IMR-90 (cell line): ENCODE measurements at regions not wholly inside any gene's neighbourhood (a gene's known extent, or its start where the extent isn't known, plus 50 kb on each side); places are given as distances from the start of the nearest gene placed in this dataset.

Source experiments
- ATAC-seq: fragments of 200-7000 bp; cut with Tn5 transposase; 2 replicates; pipeline ENCODE4 v1.9.1; 2020; ENCODE audit warnings: low read depth, mild to moderate bottlenecking, moderate library complexity
- BruUV-seq: library from RNA; stranded (reverse); fragments of 400-500 nt; replicated peaks from 2 replicates; lab custom pipeline; 2021; lab: Mats Ljungman, UMichigan
- CTCF ChIA-PET: fragments of 300-600 bp; formaldehyde crosslinking; extraction: SDS; loops from one replicate; lab custom pipeline; 2021; ENCODE audit warnings: antibody characterized with exemption; lab: Yijun Ruan, JAX
- POLR2A ChIA-PET: fragments of 300-600 bp; sonication (Branson Sonifier 250); formaldehyde crosslinking; loops from one replicate; lab custom pipeline; 2022; ENCODE audit warnings: antibody characterized with exemption; ENCODE audit not compliant: unreplicated experiment; lab: Charles Lee
- DNase-seq: peaks from one replicate; pipeline ENCODE4 v3.0.0; 2013
- H2AFZ ChIP-seq: replicated peaks from 2 replicates; pipeline ENCODE3; 2013; ENCODE audit warnings: low read length, mild to moderate bottlenecking; ENCODE audit not compliant: poor library complexity
- H2AK5ac ChIP-seq: 2 replicates; pipeline ENCODE4 v1.6.1; 2013; ENCODE audit warnings: low read depth, low read length, inconsistent platforms
- H2AK9ac ChIP-seq: replicated peaks from 2 replicates; pipeline ENCODE3; 2013; ENCODE audit warnings: mild to moderate bottlenecking, low read depth, low read length, moderate library complexity; ENCODE audit not compliant: poor library complexity
- H2BK120ac ChIP-seq: 2 replicates; pipeline ENCODE4 v1.6.1; 2013; ENCODE audit warnings: low read depth, low read length, inconsistent platforms
- H2BK15ac ChIP-seq: 3 replicates; pipeline ENCODE4 v1.6.1; 2013; ENCODE audit warnings: low read depth, low read length, inconsistent platforms
- H2BK20ac ChIP-seq: 2 replicates; pipeline ENCODE4 v1.6.1; 2013; ENCODE audit warnings: low read depth, mild to moderate bottlenecking, inconsistent platforms, low read length, moderate library complexity
- H2BK5ac ChIP-seq: 2 replicates; pipeline ENCODE4 v1.6.1; 2013; ENCODE audit warnings: mild to moderate bottlenecking, low read depth, low read length, inconsistent platforms; ENCODE audit not compliant: poor library complexity, severe bottlenecking
- H3K14ac ChIP-seq: replicated peaks from 2 replicates; pipeline ENCODE4 v1.6.1; 2013; ENCODE audit warnings: low read depth, low read length, inconsistent platforms
- H3K18ac ChIP-seq: 2 replicates; pipeline ENCODE4 v1.6.1; 2013; ENCODE audit warnings: low read depth, low read length, control low read depth
- H3K23ac ChIP-seq: 2 replicates; pipeline ENCODE4 v1.6.1; 2013; ENCODE audit warnings: low read depth, low read length, inconsistent platforms
- H3K27ac ChIP-seq: 2 replicates; pipeline ENCODE4 v1.5.1; 2013; ENCODE audit warnings: mild to moderate bottlenecking, control low read depth, low read length; ENCODE audit not compliant: insufficient read depth
- H3K27me3 ChIP-seq: 2 replicates; pipeline ENCODE4 v1.6.1; 2013; ENCODE audit warnings: low read length; ENCODE audit not compliant: control insufficient read depth, insufficient read depth
- H3K36me3 ChIP-seq: 2 replicates; pipeline ENCODE4 v1.6.1; 2013; ENCODE audit warnings: low read length, mixed read lengths; ENCODE audit not compliant: control insufficient read depth, insufficient read depth
- H3K4ac ChIP-seq: 2 replicates; pipeline ENCODE4 v1.6.1; 2013; ENCODE audit warnings: low read depth, low read length, inconsistent platforms
- H3K4me1 ChIP-seq: 2 replicates; pipeline ENCODE4 v1.6.1; 2013; ENCODE audit warnings: low read length, mixed read lengths; ENCODE audit not compliant: control insufficient read depth, insufficient read depth
- H3K4me2 ChIP-seq: 2 replicates; pipeline ENCODE4 v1.6.1; 2013; ENCODE audit warnings: low read depth, mild to moderate bottlenecking, control low read depth, low read length, moderate library complexity
- H3K4me3 ChIP-seq: 2 replicates; pipeline ENCODE4 v1.5.1; 2013; ENCODE audit warnings: low read depth, mild to moderate bottlenecking, control low read depth, low read length, moderate library complexity; ENCODE audit not compliant: insufficient read depth
- H3K56ac ChIP-seq: 2 replicates; pipeline ENCODE4 v1.6.1; 2013; ENCODE audit warnings: low read length, inconsistent platforms; ENCODE audit not compliant: insufficient read depth; ENCODE audit errors: extremely low read depth
- H3K79me1 ChIP-seq, 2 experiments: 2 replicates each; pipeline ENCODE4 v1.6.1; 2013; ENCODE audit warnings: low read length in 2 of 2, inconsistent platforms in 1 of 2, low read depth in 1 of 2
- H3K9ac ChIP-seq: 2 replicates; pipeline ENCODE4 v1.6.1; 2013; ENCODE audit warnings: low read depth, low read length, control low read depth
- H3K9me1 ChIP-seq: 2 replicates; pipeline ENCODE4 v1.6.1; 2013; ENCODE audit warnings: low read length, inconsistent platforms; ENCODE audit not compliant: insufficient read depth
- H3K9me3 ChIP-seq: 2 replicates; pipeline ENCODE4 v1.6.1; 2013; ENCODE audit warnings: low read length; ENCODE audit not compliant: control insufficient read depth, insufficient read depth
- H4K20me1 ChIP-seq: 2 replicates; pipeline ENCODE4 v1.6.1; 2013; ENCODE audit warnings: low read length, inconsistent platforms; ENCODE audit not compliant: insufficient read depth
- H4K5ac ChIP-seq: 2 replicates; pipeline ENCODE4 v1.6.1; 2013; ENCODE audit warnings: mild to moderate bottlenecking, low read depth, low read length, control low read depth
- H4K8ac ChIP-seq, 2 experiments: 2 replicates each; pipeline ENCODE4 v1.6.1; 2013; ENCODE audit warnings: low read depth in 2 of 2, low read length in 2 of 2, control low read depth in 1 of 2, inconsistent platforms in 1 of 2
- H4K91ac ChIP-seq: 2 replicates; pipeline ENCODE4 v1.6.1; 2013; ENCODE audit warnings: low read depth, low read length, inconsistent platforms; ENCODE audit not compliant: insufficient read depth
- CEBPB ChIP-seq: IDR thresholded peaks from 2 replicates; pipeline ENCODE4 v1.6.1; 2012; ENCODE audit warnings: low read depth, low read length, improper control_type of control experiment
- FOS ChIP-seq: fragments of 150-350 bp; IDR thresholded peaks from 2 replicates; pipeline ENCODE4 v1.6.1; 2016; ENCODE audit warnings: low read depth, low read length
- MAFK ChIP-seq: IDR thresholded peaks from 2 replicates; pipeline ENCODE4 v1.6.1; 2012; ENCODE audit warnings: low read depth, low read length, improper control_type of control experiment
- POLR2A ChIP-seq: IDR thresholded peaks from 2 replicates; pipeline ENCODE4 v1.6.1; 2012; ENCODE audit warnings: mild to moderate bottlenecking, low read depth, low read length
- RAD21 ChIP-seq: IDR thresholded peaks from 2 replicates; pipeline ENCODE4 v1.6.1; 2012; ENCODE audit warnings: low read length, improper control_type of control experiment
- RCOR1 ChIP-seq: IDR thresholded peaks from 2 replicates; pipeline ENCODE4 v1.6.1; 2012; ENCODE audit warnings: mild to moderate bottlenecking, low read length, improper control_type of control experiment; ENCODE audit not compliant: insufficient replicate concordance
- WGBS, 2 experiments: methylation state at CpG; one replicate each; pipeline versions ENCODE4 v1.1.5 to v1.1.7; 2013; ENCODE audit warnings: missing lambda C conversion rate in 2 of 2; ENCODE audit not compliant: insufficient read length in 1 of 2; ENCODE audit errors: extremely low coverage in 2 of 2; 5-methylcytosine and 5-hydroxymethylcytosine counted together
- dilution Hi-C: fragments of 300-500 bp; cut with HindIII; formaldehyde crosslinking; loops from one replicate; pipeline ENCODE4 v1.14.3; 2018; ENCODE audit warnings: low sequenced_read_pairs; ENCODE audit not compliant: unreplicated experiment
- in situ Hi-C: fragments of 300-500 bp; cut with MboI; formaldehyde crosslinking; loops from 3 replicates; pipeline ENCODE4 v1.14.3; 2019; ENCODE audit warnings: low sequenced_read_pairs, inconsistent platforms, mixed read lengths
- intact Hi-C: fragments of 100-400 bp; cut with micrococcal nuclease; formaldehyde crosslinking; loops from 2 replicates; pipeline ENCODE4 v1.10.0; 2022
- TF ChIP-seq, protein P1 (sequence below): fragments of 150-350 bp; IDR thresholded peaks from 2 replicates; pipeline ENCODE4 v1.6.1; 2016; ENCODE audit warnings: low read depth, mild to moderate bottlenecking, low read length, moderate library complexity, borderline replicate concordance

DNA sequence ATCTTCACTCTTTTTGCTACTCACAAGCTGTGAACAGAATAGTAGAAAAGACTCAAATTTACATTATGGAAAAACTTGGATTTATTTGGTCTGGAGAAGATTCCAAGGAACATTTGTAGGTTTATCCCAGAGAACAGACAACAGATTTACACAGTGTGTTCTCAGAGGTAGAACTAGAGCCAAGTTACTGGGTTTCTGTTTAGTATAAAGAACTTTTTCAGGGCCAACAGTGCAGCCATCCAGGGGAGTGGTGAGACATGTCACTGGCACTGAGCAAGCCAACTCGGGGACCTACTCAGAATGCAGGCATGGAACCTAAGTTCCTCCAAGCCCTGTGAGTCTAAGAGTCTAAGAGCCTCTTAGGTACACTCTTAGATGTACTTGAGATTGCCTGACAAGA lies 142.6 kb downstream of the OMA1 start:
- Histone ChIP-seq H3K56ac (no peak overlapping the region), H3K9me1 (peaks cover 6% of the 10 kb centered on the region; the same call in 1 of the 2 replicates), H3K4me1 (peaks cover 2% of the 10 kb centered on the region), H2BK120ac (no peak overlapping the region), H3K4ac (no peak overlapping the region), H3K36me3 (no peaks in the 10 kb centered on the region), H3K27me3 (no peaks in the 10 kb centered on the region; the same call in none of the 2 replicates), H3K4me2 (no peak overlapping the region), H2AK5ac (no peak overlapping the region), H3K27ac (no peak overlapping the region), H2AFZ (no peak overlapping the region), H4K8ac (no peak overlapping the region), H2BK5ac (no peak overlapping the region), H4K91ac (no peak overlapping the region), H3K23ac (no peak overlapping the region), H3K18ac (no peak overlapping the region), H3K4me3 (no peak overlapping the region), H3K79me1 (no peaks in the 10 kb centered on the region), H3K9me3 (no peaks in the 10 kb centered on the region), H3K9ac (no peak overlapping the region), H2BK20ac (no peak overlapping the region), H3K14ac (no peak overlapping the region), H4K20me1 (no peaks in the 10 kb centered on the region), H2BK15ac (no peak overlapping the region), H4K5ac (no peak overlapping the region), H2AK9ac (no peak overlapping the region)
- ChIA-PET POLR2A (no interaction called here), CTCF (no interaction called here)
- intact Hi-C loops (no loop called here), dilution Hi-C loops (no loop called here), in situ Hi-C loops (no loop called here)
- 80% methylated on average over 1 of the region's 1 CpG; no CpG with 5 or more reads in 1 of the 2 experiments for WGBS, 2 experiments
- no peak for ATAC-seq
- BruUV-seq: no TSS peak
- TF ChIP-seq MAFK (no peak), RAD21 (no peak), FOS (no peak), CEBPB (no peak), RCOR1 (no peak), POLR2A (no peak)
- TF ChIP-seq, protein P1, sequence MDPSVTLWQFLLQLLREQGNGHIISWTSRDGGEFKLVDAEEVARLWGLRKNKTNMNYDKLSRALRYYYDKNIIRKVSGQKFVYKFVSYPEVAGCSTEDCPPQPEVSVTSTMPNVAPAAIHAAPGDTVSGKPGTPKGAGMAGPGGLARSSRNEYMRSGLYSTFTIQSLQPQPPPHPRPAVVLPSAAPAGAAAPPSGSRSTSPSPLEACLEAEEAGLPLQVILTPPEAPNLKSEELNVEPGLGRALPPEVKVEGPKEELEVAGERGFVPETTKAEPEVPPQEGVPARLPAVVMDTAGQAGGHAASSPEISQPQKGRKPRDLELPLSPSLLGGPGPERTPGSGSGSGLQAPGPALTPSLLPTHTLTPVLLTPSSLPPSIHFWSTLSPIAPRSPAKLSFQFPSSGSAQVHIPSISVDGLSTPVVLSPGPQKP: no peak
- DNase-seq: no peak
